ENCODE measurements at regions not wholly inside any gene's neighbourhood (a gene's known extent, or its start where the extent isn't known, plus 50 kb on each side); places are given as distances from the start of the nearest gene placed in this dataset.

DNA sequence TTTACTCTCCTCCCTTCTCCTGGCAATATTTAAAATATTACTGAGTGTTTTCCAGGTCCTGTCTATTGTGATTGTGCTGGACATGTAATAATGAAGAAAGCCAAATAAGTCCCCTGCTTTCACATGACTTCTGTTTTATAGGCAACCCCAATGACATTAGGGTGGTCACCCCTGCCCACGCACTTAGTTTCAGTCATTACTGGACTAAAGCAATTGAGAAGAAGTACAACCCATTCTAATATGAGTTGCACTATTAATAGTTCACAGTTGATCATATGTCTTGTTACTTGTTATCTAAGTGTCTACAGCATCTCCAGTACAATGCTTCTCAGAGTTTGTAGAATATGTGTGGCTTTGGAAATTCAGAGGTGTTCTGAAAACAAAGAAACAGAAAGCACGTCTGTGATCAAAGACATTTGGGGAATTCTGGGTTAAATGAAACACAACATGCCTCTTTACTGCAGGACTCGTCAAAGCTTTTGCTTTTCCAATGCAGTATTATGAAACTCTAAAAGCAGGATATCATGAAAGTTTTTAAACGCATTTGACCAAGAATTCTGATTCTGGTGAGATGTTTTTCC, 789.5 kb downstream of the DHX35 start:
- TF ChIP-seq, protein P1, sequence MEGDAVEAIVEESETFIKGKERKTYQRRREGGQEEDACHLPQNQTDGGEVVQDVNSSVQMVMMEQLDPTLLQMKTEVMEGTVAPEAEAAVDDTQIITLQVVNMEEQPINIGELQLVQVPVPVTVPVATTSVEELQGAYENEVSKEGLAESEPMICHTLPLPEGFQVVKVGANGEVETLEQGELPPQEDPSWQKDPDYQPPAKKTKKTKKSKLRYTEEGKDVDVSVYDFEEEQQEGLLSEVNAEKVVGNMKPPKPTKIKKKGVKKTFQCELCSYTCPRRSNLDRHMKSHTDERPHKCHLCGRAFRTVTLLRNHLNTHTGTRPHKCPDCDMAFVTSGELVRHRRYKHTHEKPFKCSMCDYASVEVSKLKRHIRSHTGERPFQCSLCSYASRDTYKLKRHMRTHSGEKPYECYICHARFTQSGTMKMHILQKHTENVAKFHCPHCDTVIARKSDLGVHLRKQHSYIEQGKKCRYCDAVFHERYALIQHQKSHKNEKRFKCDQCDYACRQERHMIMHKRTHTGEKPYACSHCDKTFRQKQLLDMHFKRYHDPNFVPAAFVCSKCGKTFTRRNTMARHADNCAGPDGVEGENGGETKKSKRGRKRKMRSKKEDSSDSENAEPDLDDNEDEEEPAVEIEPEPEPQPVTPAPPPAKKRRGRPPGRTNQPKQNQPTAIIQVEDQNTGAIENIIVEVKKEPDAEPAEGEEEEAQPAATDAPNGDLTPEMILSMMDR (IDR thresholded peaks at IDR 0.05; ENCODE audit: low read depth, low read length): no peak
- no peak for TF ChIP-seq EZH2phosphoT487 (IDR thresholded peaks at IDR 0.05; ENCODE audit: low read depth)
